Choroid plexus epithelial cell (primary cell): ENCODE measurements at regions not wholly inside any gene's neighbourhood (a gene's known extent, or its start where the extent isn't known, plus 50 kb on each side); places are given as distances from the start of the nearest gene placed in this dataset.

Experiments used
- DNase-seq: peaks from one replicate; pipeline ENCODE4 v3.0.0-alpha.2; 2010; ENCODE audit warnings: low read depth
- H3K4me3 ChIP-seq: 2 replicates; pipeline ENCODE4 v1.5.1; 2011; ENCODE audit warnings: low read depth, mild to moderate bottlenecking, control low read depth, low read length, moderate library complexity
- TF ChIP-seq, protein P1 (sequence below): conservative IDR thresholded peaks from 2 replicates; pipeline ENCODE4 v1.5.1; 2011; ENCODE audit warnings: low read depth, mild to moderate bottlenecking, control low read depth, inconsistent platforms, low read length, moderate library complexity

- no peak overlapping the region for H3K4me3 ChIP-seq
- no peak for DNase-seq
- TF ChIP-seq, protein P1, sequence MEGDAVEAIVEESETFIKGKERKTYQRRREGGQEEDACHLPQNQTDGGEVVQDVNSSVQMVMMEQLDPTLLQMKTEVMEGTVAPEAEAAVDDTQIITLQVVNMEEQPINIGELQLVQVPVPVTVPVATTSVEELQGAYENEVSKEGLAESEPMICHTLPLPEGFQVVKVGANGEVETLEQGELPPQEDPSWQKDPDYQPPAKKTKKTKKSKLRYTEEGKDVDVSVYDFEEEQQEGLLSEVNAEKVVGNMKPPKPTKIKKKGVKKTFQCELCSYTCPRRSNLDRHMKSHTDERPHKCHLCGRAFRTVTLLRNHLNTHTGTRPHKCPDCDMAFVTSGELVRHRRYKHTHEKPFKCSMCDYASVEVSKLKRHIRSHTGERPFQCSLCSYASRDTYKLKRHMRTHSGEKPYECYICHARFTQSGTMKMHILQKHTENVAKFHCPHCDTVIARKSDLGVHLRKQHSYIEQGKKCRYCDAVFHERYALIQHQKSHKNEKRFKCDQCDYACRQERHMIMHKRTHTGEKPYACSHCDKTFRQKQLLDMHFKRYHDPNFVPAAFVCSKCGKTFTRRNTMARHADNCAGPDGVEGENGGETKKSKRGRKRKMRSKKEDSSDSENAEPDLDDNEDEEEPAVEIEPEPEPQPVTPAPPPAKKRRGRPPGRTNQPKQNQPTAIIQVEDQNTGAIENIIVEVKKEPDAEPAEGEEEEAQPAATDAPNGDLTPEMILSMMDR: no peak
Measured at GRCh38 chr6:139871803-139872510, 497.5 kb upstream of the CITED2 start.

DNA sequence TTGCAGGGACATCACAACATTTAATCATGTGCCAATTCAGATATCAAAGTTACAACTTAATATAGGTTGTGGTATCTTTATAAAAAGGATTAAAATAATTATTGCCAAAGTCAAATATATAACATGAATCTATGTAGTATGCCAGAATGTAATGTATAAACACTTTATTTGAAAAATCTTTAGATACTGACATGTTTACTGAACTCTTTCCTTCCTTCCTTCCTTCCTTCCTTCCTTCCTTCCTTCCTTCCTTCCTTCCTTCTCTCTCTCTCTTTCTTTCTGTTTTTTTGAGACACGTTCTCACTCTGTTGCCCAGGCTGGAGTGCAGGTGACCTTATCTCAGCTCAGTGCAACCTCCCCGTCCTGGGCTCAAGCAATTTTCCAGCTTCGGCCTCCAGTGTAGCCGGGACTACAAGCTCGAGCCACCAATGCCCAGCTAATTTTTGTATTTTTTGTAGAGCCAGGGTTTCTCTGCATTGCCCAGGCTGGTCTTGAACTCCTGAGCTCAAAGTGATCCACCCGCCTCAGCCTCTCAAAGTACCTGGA lies 496.8 kb upstream of the CITED2 start:
- TF ChIP-seq, protein P1: no peak
- no peak overlapping the region for H3K4me3 ChIP-seq
- no peak for DNase-seq

- H3K4me3 ChIP-seq: no peak overlapping the region
- no peak for DNase-seq
- TF ChIP-seq, protein P1: no peak
Measured at GRCh38 chr6:139868576-139868975, 494.1 kb upstream of the CITED2 start.

- TF ChIP-seq, protein P1: no peak
- H3K4me3 ChIP-seq: no peak overlapping the region
- no peak for DNase-seq
Measured at GRCh38 chr6:139863964-139864363, 489.5 kb upstream of the CITED2 start.

- TF ChIP-seq, protein P1: no peak
Measured at GRCh38 chr6:139863346-139863745, 488.9 kb upstream of the CITED2 start.

DNA sequence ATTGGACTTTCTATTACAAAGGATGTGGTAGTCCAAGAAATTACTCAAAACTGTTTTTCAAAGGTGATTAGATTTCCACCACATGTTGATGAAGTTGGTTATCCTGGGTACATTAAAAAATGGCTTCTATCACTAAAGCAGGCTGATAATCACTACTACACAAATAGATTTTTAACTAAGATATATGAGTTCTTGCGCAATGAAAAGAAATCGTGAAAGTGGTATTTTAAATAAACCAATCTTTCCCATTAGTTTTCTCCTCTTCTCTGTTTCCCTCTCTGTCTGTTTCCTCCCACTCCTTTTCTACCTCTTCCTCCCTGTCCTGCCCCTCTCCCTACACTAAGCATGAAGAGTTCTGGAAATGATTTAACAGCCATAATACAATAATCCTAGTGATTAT lies 487.9 kb upstream of the CITED2 start:
- TF ChIP-seq, protein P1: no peak
- DNase-seq: no peak
- no peak overlapping the region for H3K4me3 ChIP-seq

More at GRCh38 chr6:139863346-139863745, 488.9 kb upstream of the CITED2 start:
- peak; percentile 36 for DNase-seq
- no peak overlapping the region for H3K4me3 ChIP-seq

DNA sequence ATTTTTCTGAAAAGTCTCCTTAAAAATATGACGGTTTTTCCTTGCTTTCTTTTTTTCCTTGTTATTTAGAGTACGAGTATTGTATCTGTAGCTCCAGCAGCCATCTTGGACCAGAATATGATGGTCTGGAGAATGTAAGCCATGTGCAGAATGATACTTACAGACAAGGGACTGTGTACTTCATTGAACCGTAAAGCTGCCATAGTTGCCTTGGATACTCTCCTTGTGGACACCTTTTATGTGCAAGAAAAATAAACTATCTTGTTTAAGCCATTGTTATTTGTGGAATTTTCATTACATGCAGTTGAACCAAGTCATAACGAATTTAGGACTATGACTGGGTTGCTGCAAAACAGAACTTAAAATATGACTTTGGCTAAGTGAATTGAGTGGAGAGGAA lies 485.8 kb upstream of the CITED2 start:
- DNase-seq: no peak
- H3K4me3 ChIP-seq: no peak overlapping the region
- TF ChIP-seq, protein P1: no peak
